Lung (tissue), 9 donors: ENCODE measurements at regions not wholly inside any gene's neighbourhood (a gene's known extent, or its start where the extent isn't known, plus 50 kb on each side); places are given as distances from the start of the nearest gene placed in this dataset.
"Not testable (repeated sequence)": the region's sequence is repeated elsewhere in the genome, so short reads cannot be mapped to it uniquely, and the experiment has no call there.

Experiments
- ATAC-seq: fragments of 200-7000 bp; cut with Tn5 transposase; one replicate; pipeline ENCODE4 v1.9.1; 2020; ENCODE audit warnings: moderate number of reproducible peaks; ENCODE audit not compliant: insufficient read depth, low FRiP score
- DNase-seq, 3 donors: peaks; one replicate each; pipeline ENCODE4 v3.0.0-alpha.2; 2013 to 2017
- H3K27ac ChIP-seq, 2 donors: one replicate each; pipeline ENCODE4 v1.5.1; 2013; ENCODE audit warnings: mild to moderate bottlenecking in 2 of 2, moderate library complexity in 2 of 2, control low read depth in 1 of 2, inconsistent platforms in 1 of 2, low read depth in 1 of 2, low read length in 1 of 2
- H3K27me3 ChIP-seq, 3 donors: one replicate each; pipeline ENCODE4 v1.5.1; 2013; ENCODE audit warnings: low read length in 2 of 3; ENCODE audit not compliant: control insufficient read depth in 3 of 3, insufficient read depth in 3 of 3
- H3K36me3 ChIP-seq, 4 donors: one replicate each; pipeline ENCODE4 v1.5.1; 2013; ENCODE audit warnings: low read length in 4 of 4, mild to moderate bottlenecking in 1 of 4, moderate library complexity in 1 of 4; ENCODE audit not compliant: control insufficient read depth in 4 of 4, insufficient read depth in 4 of 4
- H3K4me1 ChIP-seq, 5 donors: one replicate each; pipeline ENCODE4 v1.5.1; 2013; ENCODE audit warnings: low read length in 5 of 5, mild to moderate bottlenecking in 2 of 5, moderate library complexity in 1 of 5; ENCODE audit not compliant: control insufficient read depth in 5 of 5, insufficient read depth in 5 of 5
- H3K4me3 ChIP-seq: one replicate; pipeline ENCODE4 v1.5.1; 2013; ENCODE audit warnings: mild to moderate bottlenecking, control low read depth, moderate library complexity
- H3K9ac ChIP-seq, 2 donors: one replicate each; pipeline ENCODE4 v1.5.1; 2013; ENCODE audit warnings: low read length in 2 of 2, control low read depth in 1 of 2; ENCODE audit not compliant: insufficient read depth in 1 of 2
- H3K9me3 ChIP-seq, 4 donors: one replicate each; pipeline ENCODE4 v1.5.1; 2013; ENCODE audit warnings: low read length in 3 of 4, mild to moderate bottlenecking in 1 of 4, moderate library complexity in 1 of 4; ENCODE audit not compliant: control insufficient read depth in 4 of 4, insufficient read depth in 3 of 4
- WGBS, 2 donors: extraction: QIAGEN DNeasy Blood & Tissue Kit; methylation state at CpG; one replicate each; pipeline ENCODE4 v1.1.7; 2013; 5-methylcytosine and 5-hydroxymethylcytosine counted together
- donor health status: Bipolar disorder and iron deficiency.
- donor health status: healthy.
- donor health status: DM: yes; HTN: yes; CAD: no.

- ATAC-seq, H3K4me3 ChIP-seq, H3K27ac ChIP-seq, H3K4me1 ChIP-seq, DNase-seq, H3K27me3 ChIP-seq, H3K9me3 ChIP-seq, H3K9ac ChIP-seq, H3K36me3 ChIP-seq: not testable (repeated sequence)
- WGBS, 2 donors: 74 to 76% methylated on average over 2 of the region's 2 CpGs
These were observed 284.9 kb downstream of the CCDC74A start for GRCh38 chr2:131812605-131813004.

DNA sequence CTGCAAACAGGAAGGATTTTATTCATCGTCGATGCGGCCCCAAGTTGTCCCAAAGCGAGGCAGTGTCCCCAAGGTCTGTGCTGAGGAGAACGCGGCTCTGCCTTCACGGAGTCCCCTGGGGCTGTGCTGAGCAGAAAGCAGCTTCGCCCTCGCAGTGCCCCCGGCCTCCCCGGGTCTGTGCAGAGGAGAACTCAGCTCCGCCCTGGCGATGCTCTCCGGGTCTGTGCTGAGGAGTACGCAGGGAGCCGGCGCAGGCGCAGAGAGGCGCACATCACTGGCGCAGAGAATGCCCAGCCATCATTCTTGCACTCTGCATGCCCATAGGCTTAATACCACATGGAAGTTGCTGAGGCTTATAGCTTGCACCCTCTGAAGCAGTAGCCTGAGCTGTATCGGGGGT lies 285.7 kb downstream of the CCDC74A start:
- not testable (repeated sequence) for DNase-seq, ATAC-seq, H3K4me1 ChIP-seq

DNA sequence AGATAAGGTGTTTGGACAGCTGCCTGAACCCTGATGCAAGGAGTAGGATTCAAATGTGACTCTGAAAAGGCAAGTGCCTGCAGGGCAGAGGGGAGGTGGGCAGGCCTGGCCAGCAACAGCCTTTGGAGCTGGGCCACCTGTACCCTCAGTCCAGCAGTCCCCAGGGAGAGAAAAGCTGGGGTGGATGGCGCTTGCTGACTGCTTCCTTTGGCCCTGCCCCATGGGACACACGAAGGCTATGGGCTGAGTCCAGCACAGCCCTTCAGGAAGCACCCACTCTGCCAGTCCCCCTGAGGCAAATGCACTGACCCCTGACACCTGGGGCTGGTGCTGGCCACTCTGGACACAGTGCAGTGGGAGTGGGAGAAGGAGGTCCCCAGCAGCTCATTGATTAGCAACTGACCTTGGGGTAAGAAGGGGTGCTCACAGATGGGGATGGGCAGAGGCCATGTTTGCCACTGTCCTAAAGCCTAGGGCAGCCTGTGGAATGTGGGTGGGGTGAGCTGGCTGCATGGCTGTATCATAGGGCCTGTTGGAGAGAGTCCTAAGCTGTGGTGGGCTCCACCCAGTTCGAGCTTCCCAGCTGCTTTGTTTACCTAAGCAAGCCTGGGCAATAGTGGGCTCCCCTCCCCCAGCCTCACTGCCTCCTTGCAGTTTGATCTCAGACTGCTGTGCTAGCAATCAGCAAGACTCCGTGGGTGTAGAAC lies 290.7 kb downstream of the CCDC74A start:
- H3K9me3 ChIP-seq, H3K36me3 ChIP-seq, H3K9ac ChIP-seq, H3K4me1 ChIP-seq, H3K4me3 ChIP-seq, ATAC-seq, H3K27me3 ChIP-seq, H3K27ac ChIP-seq, DNase-seq: not testable (repeated sequence)
- WGBS, 2 donors: 75 to 85% methylated on average over 4 of the region's 4 CpGs

More for the DNA sequence above, 285.7 kb downstream of the CCDC74A start:
- WGBS, 2 donors: 94 to 96% methylated on average over 21 of the region's 21 CpGs
- not testable (repeated sequence) for H3K9ac ChIP-seq, H3K27ac ChIP-seq, H3K27me3 ChIP-seq, H3K36me3 ChIP-seq, H3K9me3 ChIP-seq, H3K4me3 ChIP-seq

- not testable (repeated sequence) for H3K4me1 ChIP-seq, H3K27me3 ChIP-seq, DNase-seq, H3K36me3 ChIP-seq, H3K27ac ChIP-seq, ATAC-seq, H3K9ac ChIP-seq, H3K4me3 ChIP-seq, H3K9me3 ChIP-seq
- 75 to 78% methylated on average over 2 to 3 of the region's 3 CpGs for WGBS, 2 donors
These were observed 294.6 kb downstream of the CCDC74A start for GRCh38 chr2:131822237-131822721.

GRCh38 chr2:131823058-131823457 lies 295.4 kb downstream of the CCDC74A start:
- WGBS, 2 donors: 88 to 100% methylated on average over 1 to 2 of the region's 2 CpGs
- H3K4me3 ChIP-seq, ATAC-seq, H3K4me1 ChIP-seq, H3K27ac ChIP-seq, H3K9ac ChIP-seq, H3K27me3 ChIP-seq, H3K9me3 ChIP-seq, H3K36me3 ChIP-seq, DNase-seq: not testable (repeated sequence)

GRCh38 chr2:131824986-131825385 lies 297.3 kb downstream of the CCDC74A start:
- H3K9ac ChIP-seq, H3K4me1 ChIP-seq, H3K4me3 ChIP-seq, H3K27ac ChIP-seq, ATAC-seq, DNase-seq, H3K36me3 ChIP-seq, H3K27me3 ChIP-seq: not testable (repeated sequence)
- peaks cover 0 to 10% (median 0%) of the 10 kb centered on the region in 4 donors for H3K9me3 ChIP-seq
- WGBS, 2 donors: 44 to 50% methylated on average over 2 of the region's 2 CpGs
